ENCODE measurements at regions not wholly inside any gene's neighbourhood (a gene's known extent, or its start where the extent isn't known, plus 50 kb on each side); places are given as distances from the start of the nearest gene placed in this dataset.

DNA sequence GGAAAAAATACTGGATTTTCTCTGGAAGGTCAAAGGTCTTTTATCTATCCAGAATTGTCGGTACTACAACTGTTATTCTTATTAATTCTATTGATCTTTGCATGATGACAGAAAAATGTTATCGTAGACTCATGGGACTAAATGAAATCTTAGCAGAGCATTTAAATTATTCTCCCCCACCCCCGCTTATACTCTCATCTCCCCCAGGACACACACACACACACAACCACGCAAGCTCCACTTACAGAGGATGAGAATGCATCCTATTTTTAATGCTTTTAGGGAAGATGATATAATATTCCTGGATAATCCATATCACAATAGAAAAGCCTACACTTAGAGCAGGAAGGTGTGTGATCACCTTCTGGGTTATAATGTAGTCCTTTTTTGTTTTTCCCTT, 91.9 kb upstream of the STARD13 start:
- CTCF ChIA-PET, result no interaction called here
- DNase-seq, result no peak
- no peaks in the 10 kb centered on the region for H3K9me3 Mint-ChIP-seq

DNA sequence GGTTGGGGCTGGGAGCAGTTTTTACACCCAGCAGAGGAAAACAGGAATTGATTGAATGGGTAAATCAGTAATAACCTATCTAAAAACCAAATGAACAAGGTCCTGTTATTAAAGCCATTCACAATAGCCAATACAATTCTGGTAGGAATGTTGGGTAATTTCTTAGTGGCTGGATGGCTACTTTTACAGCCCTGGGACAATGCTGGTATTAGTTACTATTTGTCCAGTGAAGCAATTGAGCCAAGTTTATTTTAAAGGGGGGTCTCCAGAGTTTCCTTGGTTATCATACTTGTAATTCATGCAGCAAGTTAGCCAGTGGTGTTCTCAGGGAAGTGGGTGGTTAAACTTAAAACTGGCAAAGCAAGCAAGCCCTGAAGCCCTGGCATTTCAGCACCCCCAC, 92.3 kb upstream of the STARD13 start:
- Histone ChIP-seq H3K36me3 (ENCODE audit: control insufficient read depth in 2 of 2, extremely low read depth in 1 of 2, insufficient read depth in 1 of 2, low read length in 1 of 2) (no peaks in the 10 kb centered on the region), H3K4me3 (ENCODE audit: control insufficient read depth in 1 of 2, extremely low read depth in 1 of 2, low read length in 1 of 2) (no peak overlapping the region), H3K4me1 (ENCODE audit: control insufficient read depth in 1 of 2, extremely low read depth in 1 of 2, insufficient read depth in 2 of 2, low read length in 2 of 2) (no peaks in the 10 kb centered on the region), H3K9me3 (no peaks in the 10 kb centered on the region), H3K27ac (ENCODE audit: low read length) (no peak overlapping the region), H3K27me3 (replicated peaks in 1 of 2; ENCODE audit: control insufficient read depth in 2 of 2, extremely low read depth in 1 of 2, insufficient read depth in 2 of 2, low read length in 1 of 2) (peaks cover 0 to 4% of the 10 kb centered on the region in 2 experiments)
- ATAC-seq (replicated peaks in 1 of 4), result no peak
- POLR2A ChIA-PET, result no interaction called here
- Mint-ChIP-seq H3K9me3 (no peaks in the 10 kb centered on the region), H3K4me3 (no peak overlapping the region), H3K27ac (no peak overlapping the region), H3K4me1 (no peaks in the 10 kb centered on the region), H3K27me3 (peaks cover 0 to 4% of the 10 kb centered on the region in 2 donors), H3K36me3 (no peaks in the 10 kb centered on the region)
- DNase-seq, result no peak
- CTCF ChIA-PET, result no interaction called here

More for the DNA sequence above, 91.9 kb upstream of the STARD13 start:
- Histone ChIP-seq H3K27me3 (replicated peaks in 1 of 2; ENCODE audit: control insufficient read depth in 2 of 2, extremely low read depth in 1 of 2, insufficient read depth in 2 of 2, low read length in 1 of 2) (peaks cover 0 to 4% of the 10 kb centered on the region in 2 experiments), H3K27ac (ENCODE audit: low read length) (no peak overlapping the region), H3K9me3 (no peaks in the 10 kb centered on the region), H3K4me1 (ENCODE audit: control insufficient read depth in 1 of 2, extremely low read depth in 1 of 2, insufficient read depth in 2 of 2, low read length in 2 of 2) (no peaks in the 10 kb centered on the region), H3K36me3 (ENCODE audit: control insufficient read depth in 2 of 2, extremely low read depth in 1 of 2, insufficient read depth in 1 of 2, low read length in 1 of 2) (no peaks in the 10 kb centered on the region), H3K4me3 (ENCODE audit: control insufficient read depth in 1 of 2, extremely low read depth in 1 of 2, low read length in 1 of 2) (no peak overlapping the region)
- POLR2A ChIA-PET, result no interaction called here
- no peak overlapping the region for H3K27ac Mint-ChIP-seq
- H3K4me3 Mint-ChIP-seq, result no peak overlapping the region
- WGBS (ENCODE audit: insufficient coverage), result no CpG with 5 or more reads among the region's 4 CpGs
- H3K36me3 Mint-ChIP-seq, result no peaks in the 10 kb centered on the region
- ATAC-seq (replicated peaks in 1 of 4), result no peak
- H3K4me1 Mint-ChIP-seq, result no peaks in the 10 kb centered on the region
- H3K27me3 Mint-ChIP-seq, result peaks cover 0 to 4% of the 10 kb centered on the region in 2 donors

GRCh38 chr13:33379608-33380007, 94.1 kb upstream of the STARD13 start:
- Histone ChIP-seq H3K36me3 (ENCODE audit: control insufficient read depth in 2 of 2, extremely low read depth in 1 of 2, insufficient read depth in 1 of 2, low read length in 1 of 2) (no peaks in the 10 kb centered on the region), H3K9me3 (no peaks in the 10 kb centered on the region), H3K4me1 (ENCODE audit: control insufficient read depth in 1 of 2, extremely low read depth in 1 of 2, insufficient read depth in 2 of 2, low read length in 2 of 2) (no peaks in the 10 kb centered on the region), H3K4me3 (ENCODE audit: control insufficient read depth in 1 of 2, extremely low read depth in 1 of 2, low read length in 1 of 2) (no peak overlapping the region), H3K27me3 (replicated peaks in 1 of 2; ENCODE audit: control insufficient read depth in 2 of 2, extremely low read depth in 1 of 2, insufficient read depth in 2 of 2, low read length in 1 of 2) (peaks cover 0 to 7% of the 10 kb centered on the region in 2 experiments), H3K27ac (ENCODE audit: low read length) (no peak overlapping the region)
- peaks cover 0 to 4% of the 10 kb centered on the region in 2 donors for H3K27me3 Mint-ChIP-seq
- POLR2A ChIA-PET, result no interaction called here
- no peaks in the 10 kb centered on the region for H3K36me3 Mint-ChIP-seq
- H3K4me1 Mint-ChIP-seq, result no peaks in the 10 kb centered on the region
- no peak overlapping the region for H3K4me3 Mint-ChIP-seq
- DNase-seq (no peak), ATAC-seq (replicated peaks in 1 of 4) (no peak)
- CTCF ChIA-PET, result no interaction called here
- no peak overlapping the region for H3K27ac Mint-ChIP-seq
- no peaks in the 10 kb centered on the region for H3K9me3 Mint-ChIP-seq

DNA sequence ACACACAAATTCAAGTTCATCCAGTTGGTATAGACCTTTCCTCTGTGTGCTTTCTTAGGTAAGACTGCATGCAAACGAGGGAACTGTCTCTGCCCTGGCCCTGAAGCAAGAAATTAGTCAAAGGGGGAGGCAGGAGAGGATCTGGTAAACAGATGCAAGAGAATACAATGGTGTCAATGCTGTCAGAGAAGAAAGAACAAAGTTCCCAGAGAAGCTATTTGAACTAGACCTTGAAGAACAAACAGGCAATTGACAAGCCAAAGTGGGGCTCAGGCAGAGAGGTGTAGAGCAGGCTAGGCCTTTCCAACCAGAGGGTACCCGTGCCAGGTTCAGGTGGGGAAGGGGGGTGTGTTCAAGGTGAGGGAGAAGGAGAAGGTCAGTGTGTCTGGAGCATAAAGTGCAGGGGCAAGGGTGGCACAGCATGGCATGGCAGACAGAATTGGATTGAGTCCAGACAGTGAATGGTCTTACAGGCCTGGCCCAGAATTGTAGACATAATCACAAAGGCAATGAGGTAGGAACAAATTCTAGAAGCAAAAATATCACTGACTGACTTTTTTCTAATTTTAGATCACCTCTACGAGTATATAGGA, 95.0 kb upstream of the STARD13 start:
- ChIA-PET CTCF (no interaction called here), POLR2A (no interaction called here)
- no peak for ATAC-seq (replicated peaks in 1 of 4)
- H3K4me1 Mint-ChIP-seq, result no peaks in the 10 kb centered on the region
- Histone ChIP-seq H3K4me3 (ENCODE audit: control insufficient read depth in 1 of 2, extremely low read depth in 1 of 2, low read length in 1 of 2) (no peak overlapping the region), H3K27ac (ENCODE audit: low read length) (no peak overlapping the region), H3K27me3 (replicated peaks in 1 of 2; ENCODE audit: control insufficient read depth in 2 of 2, extremely low read depth in 1 of 2, insufficient read depth in 2 of 2, low read length in 1 of 2) (peaks cover 0 to 7% of the 10 kb centered on the region in 2 experiments), H3K4me1 (ENCODE audit: control insufficient read depth in 1 of 2, extremely low read depth in 1 of 2, insufficient read depth in 2 of 2, low read length in 2 of 2) (no peaks in the 10 kb centered on the region), H3K9me3 (no peaks in the 10 kb centered on the region), H3K36me3 (ENCODE audit: control insufficient read depth in 2 of 2, extremely low read depth in 1 of 2, insufficient read depth in 1 of 2, low read length in 1 of 2) (no peaks in the 10 kb centered on the region)
- no peak for DNase-seq
- H3K4me3 Mint-ChIP-seq, result no peak overlapping the region
- H3K27ac Mint-ChIP-seq, result no peak overlapping the region
- H3K27me3 Mint-ChIP-seq, result peaks cover 0 to 4% of the 10 kb centered on the region in 2 donors
- no peaks in the 10 kb centered on the region for H3K36me3 Mint-ChIP-seq
- no peaks in the 10 kb centered on the region for H3K9me3 Mint-ChIP-seq
- 62% methylated on average over 2 of the region's 3 CpGs for WGBS (ENCODE audit: insufficient coverage)

DNA sequence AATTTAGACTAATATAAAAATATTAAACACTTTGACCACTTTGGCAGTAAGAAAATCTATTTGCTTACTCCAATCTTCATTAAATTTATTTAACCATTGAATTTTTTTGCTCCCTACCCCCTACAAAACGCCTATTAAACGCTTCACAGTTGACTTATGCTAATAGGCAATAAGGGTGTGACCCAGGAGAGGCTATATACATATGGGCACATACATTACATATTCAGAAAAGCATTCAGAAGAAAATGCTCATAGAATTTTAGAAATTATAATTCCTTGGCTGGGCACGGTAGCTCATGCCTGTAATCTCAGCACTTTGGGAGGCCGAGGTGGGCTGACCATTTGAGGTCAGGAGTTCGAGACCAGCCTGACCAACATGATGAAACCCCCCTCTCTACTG, 95.6 kb upstream of the STARD13 start:
- H3K27me3 Mint-ChIP-seq, result peaks cover 0 to 6% of the 10 kb centered on the region in 2 donors
- ChIA-PET POLR2A (no interaction called here), CTCF (no interaction called here)
- Histone ChIP-seq H3K27me3 (replicated peaks in 1 of 2; ENCODE audit: control insufficient read depth in 2 of 2, extremely low read depth in 1 of 2, insufficient read depth in 2 of 2, low read length in 1 of 2) (peaks cover 0 to 7% of the 10 kb centered on the region in 2 experiments), H3K4me1 (ENCODE audit: control insufficient read depth in 1 of 2, extremely low read depth in 1 of 2, insufficient read depth in 2 of 2, low read length in 2 of 2) (no peaks in the 10 kb centered on the region), H3K9me3 (no peaks in the 10 kb centered on the region), H3K27ac (ENCODE audit: low read length) (no peak overlapping the region), H3K4me3 (ENCODE audit: control insufficient read depth in 1 of 2, extremely low read depth in 1 of 2, low read length in 1 of 2) (no peak overlapping the region), H3K36me3 (ENCODE audit: control insufficient read depth in 2 of 2, extremely low read depth in 1 of 2, insufficient read depth in 1 of 2, low read length in 1 of 2) (no peaks in the 10 kb centered on the region)
- no peak for ATAC-seq (replicated peaks in 1 of 4)
- no peaks in the 10 kb centered on the region for H3K4me1 Mint-ChIP-seq
- no peak for DNase-seq
- H3K4me3 Mint-ChIP-seq, result no peak overlapping the region
- 56% methylated on average over 3 of the region's 5 CpGs for WGBS (ENCODE audit: insufficient coverage)
- no peaks in the 10 kb centered on the region for H3K36me3 Mint-ChIP-seq
- H3K27ac Mint-ChIP-seq, result no peak overlapping the region
- no peaks in the 10 kb centered on the region for H3K9me3 Mint-ChIP-seq

GRCh38 chr13:33381906-33382305, 96.4 kb upstream of the STARD13 start:
- Mint-ChIP-seq H3K9me3 (no peaks in the 10 kb centered on the region), H3K27ac (no peak overlapping the region), H3K36me3 (no peaks in the 10 kb centered on the region), H3K4me1 (no peaks in the 10 kb centered on the region), H3K4me3 (no peak overlapping the region), H3K27me3 (peaks cover 0 to 8% of the 10 kb centered on the region in 2 donors)
- ChIA-PET CTCF (no interaction called here), POLR2A (no interaction called here)
- Histone ChIP-seq H3K9me3 (no peaks in the 10 kb centered on the region), H3K4me1 (ENCODE audit: control insufficient read depth in 1 of 2, extremely low read depth in 1 of 2, insufficient read depth in 2 of 2, low read length in 2 of 2) (no peaks in the 10 kb centered on the region), H3K4me3 (ENCODE audit: control insufficient read depth in 1 of 2, extremely low read depth in 1 of 2, low read length in 1 of 2) (no peak overlapping the region), H3K27ac (ENCODE audit: low read length) (no peak overlapping the region), H3K27me3 (replicated peaks in 1 of 2; ENCODE audit: control insufficient read depth in 2 of 2, extremely low read depth in 1 of 2, insufficient read depth in 2 of 2, low read length in 1 of 2) (peaks cover 0 to 9% of the 10 kb centered on the region in 2 experiments), H3K36me3 (ENCODE audit: control insufficient read depth in 2 of 2, extremely low read depth in 1 of 2, insufficient read depth in 1 of 2, low read length in 1 of 2) (no peaks in the 10 kb centered on the region)
- 97% methylated on average over 7 of the region's 8 CpGs for WGBS (ENCODE audit: insufficient coverage)
- ATAC-seq (replicated peaks in 1 of 4) (no peak), DNase-seq (no peak)

Data from T-cell (primary cell).